ENCODE measurements at regions not wholly inside any gene's neighbourhood (a gene's known extent, or its start where the extent isn't known, plus 50 kb on each side); places are given as distances from the start of the nearest gene placed in this dataset.

DNA sequence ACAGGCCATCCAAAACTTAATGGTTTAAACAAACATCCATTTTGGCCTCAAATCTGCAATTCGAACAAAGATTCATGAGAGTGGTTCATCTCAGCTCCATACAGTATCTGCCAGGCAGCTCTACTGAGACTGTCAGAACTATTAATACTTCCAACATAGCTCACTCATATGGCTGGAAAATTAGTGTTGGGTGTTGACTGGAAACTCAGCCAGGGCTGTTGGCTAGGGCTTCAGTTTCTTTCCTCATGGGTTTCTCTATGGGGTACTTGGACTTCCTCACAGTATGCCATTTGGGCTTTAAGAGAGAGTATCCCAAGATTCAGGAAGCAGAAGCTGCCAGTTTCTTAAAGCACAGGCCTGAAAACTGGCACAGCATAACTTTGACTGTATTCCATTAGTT lies 240.3 kb downstream of the TPBG start:
- TF ChIP-seq FOXM1 (IDR thresholded peaks at IDR 0.05; ENCODE audit: low read depth) (no peak), CTCF (IDR thresholded peaks at IDR 0.05) (no peak), YY1 (IDR thresholded peaks at IDR 0.05; ENCODE audit: low read depth) (no peak), RCOR1 (IDR thresholded peaks at IDR 0.05; ENCODE audit: low read length) (no peak), ELF1 (IDR thresholded peaks at IDR 0.05) (no peak), SIN3A (IDR thresholded peaks at IDR 0.05; ENCODE audit: borderline replicate concordance, low read depth, low read length) (no peak), ZBTB33 (IDR thresholded peaks at IDR 0.05; ENCODE audit: borderline replicate concordance, low read depth) (no peak), JUND (IDR thresholded peaks at IDR 0.05) (no peak), SMC3 (IDR thresholded peaks at IDR 0.05; ENCODE audit: low read depth, low read length) (no peak), REST (IDR thresholded peaks at IDR 0.05; ENCODE audit: low read depth, low read length) (no peak), EZH2phosphoT487 (IDR thresholded peaks at IDR 0.05; ENCODE audit: borderline replicate concordance, low read depth) (no peak)

Measured in SK-N-SH (cell line).